Endothelial cell of umbilical vein (primary cell): ENCODE measurements at regions not wholly inside any gene's neighbourhood (a gene's known extent, or its start where the extent isn't known, plus 50 kb on each side); places are given as distances from the start of the nearest gene placed in this dataset.

Experiments
- FOS ChIP-seq: IDR thresholded peaks from 2 replicates; pipeline ENCODE4 v1.6.1; 2011; ENCODE audit warnings: mild to moderate bottlenecking, low read length, moderate library complexity, borderline replicate concordance; ENCODE audit not compliant: insufficient read depth
- POLR2A ChIP-seq: IDR thresholded peaks from 2 replicates; pipeline ENCODE4 v1.6.1; 2012; ENCODE audit warnings: low read depth, mild to moderate bottlenecking, control low read depth, low read length
- POLR2AphosphoS5 ChIP-seq: IDR thresholded peaks from 2 replicates; pipeline ENCODE4 v1.6.1; 2012; ENCODE audit warnings: low read depth, mild to moderate bottlenecking, control low read depth, low read length, moderate library complexity; ENCODE audit not compliant: insufficient read depth
- TF ChIP-seq, protein P1 (sequence below), 2 donors: IDR thresholded peaks; 1 replicate in 1 of 2; 2 replicates in 1 of 2; pipeline ENCODE4 v1.5.1; 2011; ENCODE audit warnings: low read length in 2 of 2, mild to moderate bottlenecking in 2 of 2, moderate library complexity in 2 of 2, control low read depth in 1 of 2, inconsistent platforms in 1 of 2, low read depth in 1 of 2; ENCODE audit not compliant: insufficient read depth in 1 of 2; ENCODE audit errors: extremely low read depth in 1 of 2
- TF ChIP-seq, protein P2 (sequence below): IDR thresholded peaks from 2 replicates; pipeline ENCODE4 v1.6.1; 2011; ENCODE audit not compliant: insufficient read depth, insufficient read length

DNA sequence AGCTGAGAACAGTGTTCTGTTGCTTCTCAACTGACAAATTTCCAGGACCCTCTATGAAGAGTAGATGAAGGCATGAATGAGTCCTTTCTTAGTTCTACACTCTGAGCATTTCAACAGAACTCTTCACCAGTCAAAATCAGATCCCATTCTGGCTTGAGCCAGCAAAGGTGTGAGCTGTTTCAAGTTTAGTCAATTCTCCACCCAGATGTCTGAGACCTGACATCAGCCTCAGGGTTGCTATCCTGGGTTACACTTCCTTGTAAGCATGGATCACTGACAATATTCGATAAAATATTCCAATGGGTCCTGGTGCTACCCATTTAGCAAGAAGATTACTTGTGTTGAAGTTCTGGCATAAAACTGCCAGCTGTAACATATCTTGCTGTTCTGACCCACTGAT is 97.6 kb upstream of the PPP2R3A start:
- TF ChIP-seq POLR2A = no peak
- TF ChIP-seq, protein P1, sequence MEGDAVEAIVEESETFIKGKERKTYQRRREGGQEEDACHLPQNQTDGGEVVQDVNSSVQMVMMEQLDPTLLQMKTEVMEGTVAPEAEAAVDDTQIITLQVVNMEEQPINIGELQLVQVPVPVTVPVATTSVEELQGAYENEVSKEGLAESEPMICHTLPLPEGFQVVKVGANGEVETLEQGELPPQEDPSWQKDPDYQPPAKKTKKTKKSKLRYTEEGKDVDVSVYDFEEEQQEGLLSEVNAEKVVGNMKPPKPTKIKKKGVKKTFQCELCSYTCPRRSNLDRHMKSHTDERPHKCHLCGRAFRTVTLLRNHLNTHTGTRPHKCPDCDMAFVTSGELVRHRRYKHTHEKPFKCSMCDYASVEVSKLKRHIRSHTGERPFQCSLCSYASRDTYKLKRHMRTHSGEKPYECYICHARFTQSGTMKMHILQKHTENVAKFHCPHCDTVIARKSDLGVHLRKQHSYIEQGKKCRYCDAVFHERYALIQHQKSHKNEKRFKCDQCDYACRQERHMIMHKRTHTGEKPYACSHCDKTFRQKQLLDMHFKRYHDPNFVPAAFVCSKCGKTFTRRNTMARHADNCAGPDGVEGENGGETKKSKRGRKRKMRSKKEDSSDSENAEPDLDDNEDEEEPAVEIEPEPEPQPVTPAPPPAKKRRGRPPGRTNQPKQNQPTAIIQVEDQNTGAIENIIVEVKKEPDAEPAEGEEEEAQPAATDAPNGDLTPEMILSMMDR (IDR thresholded peaks at IDR 0.05; ENCODE audit: extremely low read depth in 1 of 2, insufficient read depth in 1 of 2, low read depth in 1 of 2, low read length in 2 of 2) = no peak
- TF ChIP-seq, protein P2, sequence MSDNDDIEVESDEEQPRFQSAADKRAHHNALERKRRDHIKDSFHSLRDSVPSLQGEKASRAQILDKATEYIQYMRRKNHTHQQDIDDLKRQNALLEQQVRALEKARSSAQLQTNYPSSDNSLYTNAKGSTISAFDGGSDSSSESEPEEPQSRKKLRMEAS = no peak
- TF ChIP-seq POLR2AphosphoS5 = no peak
- no peak for TF ChIP-seq FOS
